ENCODE measurements at regions not wholly inside any gene's neighbourhood (a gene's known extent, or its start where the extent isn't known, plus 50 kb on each side); places are given as distances from the start of the nearest gene placed in this dataset.
A peak's percentile ranks its signal among the peaks of the same experiment; 100 is the strongest.

- no peak for ATAC-seq
- intact Hi-C loops (cut with DNase I), result no loop called here
Observed at GRCh38 chr6:4398791-4399190, 263.4 kb upstream of the ECI2 start.

DNA sequence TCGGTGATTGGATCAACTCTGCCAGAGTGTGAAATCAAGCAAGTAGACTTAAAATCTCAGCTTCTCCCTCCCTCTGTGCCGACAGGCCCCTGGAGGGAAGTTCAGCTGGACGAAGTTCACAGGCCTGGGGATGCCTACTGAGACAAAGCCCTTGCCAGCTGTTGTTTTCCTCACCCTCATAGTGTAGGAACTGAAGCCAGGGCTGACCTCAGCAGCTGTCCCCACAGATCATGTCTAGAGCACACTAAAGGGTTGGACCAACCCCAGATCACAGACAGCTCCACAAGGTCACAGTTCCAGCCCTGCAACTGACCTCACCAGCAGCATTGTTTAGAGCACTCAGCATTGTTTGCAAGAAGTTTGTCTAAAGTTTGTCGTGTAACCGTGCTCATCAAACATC, 261.9 kb upstream of the ECI2 start:
- Histone ChIP-seq H3K27ac (no peak overlapping the region), H3K9me3 (no peaks in the 10 kb centered on the region), H3K36me3 (no peaks in the 10 kb centered on the region), H3K27me3 (ENCODE audit: low read depth) (no peaks in the 10 kb centered on the region), H3K4me1 (no peaks in the 10 kb centered on the region), H3K4me3 (no peak overlapping the region)
- TF ChIP-seq, protein P1, sequence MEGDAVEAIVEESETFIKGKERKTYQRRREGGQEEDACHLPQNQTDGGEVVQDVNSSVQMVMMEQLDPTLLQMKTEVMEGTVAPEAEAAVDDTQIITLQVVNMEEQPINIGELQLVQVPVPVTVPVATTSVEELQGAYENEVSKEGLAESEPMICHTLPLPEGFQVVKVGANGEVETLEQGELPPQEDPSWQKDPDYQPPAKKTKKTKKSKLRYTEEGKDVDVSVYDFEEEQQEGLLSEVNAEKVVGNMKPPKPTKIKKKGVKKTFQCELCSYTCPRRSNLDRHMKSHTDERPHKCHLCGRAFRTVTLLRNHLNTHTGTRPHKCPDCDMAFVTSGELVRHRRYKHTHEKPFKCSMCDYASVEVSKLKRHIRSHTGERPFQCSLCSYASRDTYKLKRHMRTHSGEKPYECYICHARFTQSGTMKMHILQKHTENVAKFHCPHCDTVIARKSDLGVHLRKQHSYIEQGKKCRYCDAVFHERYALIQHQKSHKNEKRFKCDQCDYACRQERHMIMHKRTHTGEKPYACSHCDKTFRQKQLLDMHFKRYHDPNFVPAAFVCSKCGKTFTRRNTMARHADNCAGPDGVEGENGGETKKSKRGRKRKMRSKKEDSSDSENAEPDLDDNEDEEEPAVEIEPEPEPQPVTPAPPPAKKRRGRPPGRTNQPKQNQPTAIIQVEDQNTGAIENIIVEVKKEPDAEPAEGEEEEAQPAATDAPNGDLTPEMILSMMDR (IDR thresholded peaks at IDR 0.05), result no peak
- intact Hi-C loops (cut with DNase I), result no loop called here
- ATAC-seq (no peak), DNase-seq (no peak)

More at GRCh38 chr6:4398791-4399190, 263.4 kb upstream of the ECI2 start:
- no peak for DNase-seq
- Histone ChIP-seq H3K4me1 (peaks cover 8% of the 10 kb centered on the region), H3K36me3 (no peaks in the 10 kb centered on the region), H3K27me3 (ENCODE audit: low read depth) (no peaks in the 10 kb centered on the region), H3K9me3 (no peaks in the 10 kb centered on the region), H3K27ac (no peak overlapping the region), H3K4me3 (no peak overlapping the region)
- TF ChIP-seq, protein P1 (IDR thresholded peaks at IDR 0.05), result no peak

DNA sequence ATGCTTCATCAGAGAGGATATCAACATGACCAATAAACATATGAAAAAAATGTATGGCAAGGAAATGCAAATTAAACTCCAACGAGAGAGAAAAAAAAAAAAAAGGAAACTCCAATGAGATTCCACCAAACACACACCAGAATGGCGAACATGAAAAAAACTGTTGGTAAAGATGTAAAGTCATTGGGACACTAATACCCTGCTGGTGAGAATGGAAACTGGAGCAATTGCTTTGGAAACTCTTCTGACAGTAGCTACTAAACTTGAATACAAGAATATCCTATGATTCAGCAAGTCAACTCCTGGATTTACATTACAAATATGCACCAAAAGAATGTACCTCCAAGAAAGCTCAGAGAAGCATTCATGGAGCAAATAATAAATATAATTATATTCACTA, 260.7 kb upstream of the ECI2 start:
- TF ChIP-seq, protein P1 (IDR thresholded peaks at IDR 0.05), result no peak
- Histone ChIP-seq H3K4me3 (no peak overlapping the region), H3K4me1 (no peaks in the 10 kb centered on the region), H3K27ac (no peak overlapping the region), H3K9me3 (no peaks in the 10 kb centered on the region), H3K36me3 (no peaks in the 10 kb centered on the region), H3K27me3 (ENCODE audit: low read depth) (no peaks in the 10 kb centered on the region)
- DNase-seq, result no peak
- ATAC-seq, result no peak
- intact Hi-C loops (cut with DNase I), result no loop called here

GRCh38 chr6:4395386-4395785, 260.0 kb upstream of the ECI2 start:
- Histone ChIP-seq H3K36me3 (no peaks in the 10 kb centered on the region), H3K27ac (no peak overlapping the region), H3K4me1 (no peaks in the 10 kb centered on the region), H3K4me3 (no peak overlapping the region), H3K9me3 (no peaks in the 10 kb centered on the region), H3K27me3 (ENCODE audit: low read depth) (no peaks in the 10 kb centered on the region)
- intact Hi-C loops (cut with DNase I), result no loop called here
- ATAC-seq, result no peak
- TF ChIP-seq, protein P1 (IDR thresholded peaks at IDR 0.05), result no peak
- no peak for DNase-seq

GRCh38 chr6:4394786-4395185, 259.4 kb upstream of the ECI2 start:
- Histone ChIP-seq H3K27me3 (ENCODE audit: low read depth) (no peaks in the 10 kb centered on the region), H3K4me1 (no peaks in the 10 kb centered on the region), H3K9me3 (no peaks in the 10 kb centered on the region), H3K27ac (no peak overlapping the region), H3K4me3 (no peak overlapping the region), H3K36me3 (no peaks in the 10 kb centered on the region)
- intact Hi-C loops (cut with DNase I), result no loop called here
- ATAC-seq (peak in 1 of 2 donors; percentile 41), DNase-seq (no peak)
- TF ChIP-seq, protein P1 (IDR thresholded peaks at IDR 0.05), result no peak

DNA sequence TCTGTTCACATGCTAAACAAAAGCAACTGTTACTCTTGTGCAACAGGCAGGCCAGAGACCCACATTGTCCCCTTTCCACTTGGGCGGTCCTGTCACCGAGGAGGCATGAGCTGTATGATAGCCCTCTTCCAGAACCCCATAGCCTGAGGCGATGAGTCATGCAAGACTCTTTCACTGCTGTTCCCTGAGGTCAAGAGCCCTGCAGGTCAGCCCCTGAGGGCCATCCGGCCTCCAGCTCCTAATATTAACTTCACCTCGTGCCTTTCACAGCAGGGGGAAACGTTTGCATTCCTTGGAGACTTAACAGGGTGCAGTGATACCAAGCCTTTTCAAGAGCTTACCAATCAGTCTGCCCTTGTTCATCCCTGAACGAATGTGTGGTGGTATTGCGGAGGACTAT, 253.3 kb upstream of the ECI2 start:
- intact Hi-C loops (cut with DNase I), result no loop called here
- ATAC-seq, result no peak
- TF ChIP-seq, protein P1 (IDR thresholded peaks at IDR 0.05), result no peak

More for the DNA sequence above, 253.3 kb upstream of the ECI2 start:
- DNase-seq, result no peak
- no peak overlapping the region for H3K27ac ChIP-seq
- no peaks in the 10 kb centered on the region for H3K27me3 ChIP-seq (ENCODE audit: low read depth)
- H3K4me3 ChIP-seq, result no peak overlapping the region
- H3K4me1 ChIP-seq, result no peaks in the 10 kb centered on the region
- H3K9me3 ChIP-seq, result peaks cover 15% of the 10 kb centered on the region
- no peaks in the 10 kb centered on the region for H3K36me3 ChIP-seq
